ENCODE measurements at regions not wholly inside any gene's neighbourhood (a gene's known extent, or its start where the extent isn't known, plus 50 kb on each side); places are given as distances from the start of the nearest gene placed in this dataset.

GRCh38 chr1:70764747-70765146, 282.9 kb downstream of the PTGER3 start:
- TF ChIP-seq POLR2A (IDR thresholded peaks at IDR 0.05) (no peak), CTCF (IDR thresholded peaks at IDR 0.05) (no peak)
